ENCODE measurements at regions not wholly inside any gene's neighbourhood (a gene's known extent, or its start where the extent isn't known, plus 50 kb on each side); places are given as distances from the start of the nearest gene placed in this dataset.

- Histone ChIP-seq H3K9me3 (no peaks in the 10 kb centered on the region), H3K4me2 (no peak overlapping the region), H3K27ac (no peak overlapping the region), H3K4me3 (no peak overlapping the region), H3K4me1 (no peaks in the 10 kb centered on the region)
- WGBS (ENCODE audit: missing lambda C conversion rate), result 18% methylated on average over 2 of the region's 2 CpGs
- FAIRE-seq (no peak), DNase-seq (ENCODE audit: low read depth in 1 of 2, low spot score in 1 of 2) (no peak), ATAC-seq (no peak)
- CTCF ChIA-PET, result no interaction called here
- POLR2A ChIA-PET, result no interaction called here
- TF ChIP-seq USF2 (IDR thresholded peaks at IDR 0.05) (no peak), NR3C1 (IDR thresholded peaks at IDR 0.05) (no peak), FOSB (CRISPR knock-in tag; IDR thresholded peaks at IDR 0.05) (no peak), JUN (IDR thresholded peaks at IDR 0.05) (no peak), EP300 (IDR thresholded peaks at IDR 0.05) (no peak), ZNF302 (CRISPR knock-in tag; IDR thresholded peaks at IDR 0.05) (no peak), MYC (IDR thresholded peaks at IDR 0.05; ENCODE audit: borderline replicate concordance, low read length) (no peak), RARB (CRISPR knock-in tag; IDR thresholded peaks at IDR 0.05) (no peak), JUNB (IDR thresholded peaks at IDR 0.05) (no peak), EHMT2 (IDR thresholded peaks at IDR 0.05; ENCODE audit: low read depth) (no peak)
Measured at GRCh38 chr18:56130481-56130880, 507.9 kb downstream of the TXNL1 start.

GRCh38 chr18:56128153-56128791 is 510.1 kb downstream of the TXNL1 start:
- TF ChIP-seq JUNB (IDR thresholded peaks at IDR 0.05) (no peak), ZSCAN20 (CRISPR knock-in tag; IDR thresholded peaks at IDR 0.05) (no peak), HDAC2 (IDR thresholded peaks at IDR 0.05) (no peak), RARB (CRISPR knock-in tag; IDR thresholded peaks at IDR 0.05) (no peak), HOXA7 (CRISPR knock-in tag; IDR thresholded peaks at IDR 0.05) (no peak), JUN (IDR thresholded peaks at IDR 0.05) (no peak)
- CTCF ChIA-PET, result interaction anchor here (0.8 kb wide), 1 partner anchor 9 kb away, joined by 3 read pairs; no protein-coding TSS in a partner anchor
- WGBS (ENCODE audit: missing lambda C conversion rate), result 20% methylated on average over 2 of the region's 2 CpGs
- H3K9me3 ChIP-seq, result no peaks in the 10 kb centered on the region
- no peak overlapping the region for H3K4me3 ChIP-seq
- ATAC-seq, result no peak
- POLR2A ChIA-PET, result no interaction called here
- no peak overlapping the region for H3K27ac ChIP-seq
- H3K4me2 ChIP-seq, result no peak overlapping the region
- no peak for DNase-seq (ENCODE audit: low read depth in 1 of 2, low spot score in 1 of 2)
- no peaks in the 10 kb centered on the region for H3K4me1 ChIP-seq
- FAIRE-seq, result no peak

GRCh38 chr18:56127322-56128099 is 510.9 kb downstream of the TXNL1 start:
- H3K4me1 ChIP-seq, result no peaks in the 10 kb centered on the region
- 23% methylated on average over 5 of the region's 5 CpGs for WGBS (ENCODE audit: missing lambda C conversion rate)
- no peak overlapping the region for H3K4me2 ChIP-seq
- no peak for FAIRE-seq
- CTCF ChIA-PET, result interaction anchor here (0.8 kb wide), 1 partner anchor 9 kb away, joined by 3 read pairs; no protein-coding TSS in a partner anchor
- no peak for TF ChIP-seq ZC3H11A (IDR thresholded peaks at IDR 0.05)
- TF ChIP-seq FOSL2 (IDR thresholded peaks at IDR 0.05), result no peak
- TF ChIP-seq FOSL2 (CRISPR knock-in tag; IDR thresholded peaks at IDR 0.05), result no peak
- TF ChIP-seq PBX3 (IDR thresholded peaks at IDR 0.05), result no peak
- POLR2A ChIA-PET, result no interaction called here
- H3K9me3 ChIP-seq, result no peaks in the 10 kb centered on the region
- DNase-seq (ENCODE audit: low read depth in 1 of 2, low spot score in 1 of 2), result no peak
- no peak overlapping the region for H3K27ac ChIP-seq
- no peak overlapping the region for H3K4me3 ChIP-seq
- no peak for ATAC-seq

GRCh38 chr18:56124186-56124585 is 514.2 kb downstream of the TXNL1 start:
- no peak overlapping the region for H3K4me2 ChIP-seq
- no peaks in the 10 kb centered on the region for H3K9me3 ChIP-seq
- H3K27ac ChIP-seq, result no peak overlapping the region
- WGBS (ENCODE audit: missing lambda C conversion rate), result 85% methylated on average over 2 of the region's 2 CpGs
- DNase-seq (ENCODE audit: low read depth in 1 of 2, low spot score in 1 of 2) (no peak), FAIRE-seq (no peak), ATAC-seq (no peak)
- ChIA-PET CTCF (no interaction called here), POLR2A (no interaction called here)
- no peak for TF ChIP-seq EP300 (IDR thresholded peaks at IDR 0.05)
- no peak for TF ChIP-seq KDM1A (IDR thresholded peaks at IDR 0.05; ENCODE audit: low read depth)
- no peak for TF ChIP-seq ATOH8 (CRISPR knock-in tag; IDR thresholded peaks at IDR 0.05; ENCODE audit: low read depth)
- no peak for TF ChIP-seq TFCP2L1 (CRISPR knock-in tag; IDR thresholded peaks at IDR 0.05)
- TF ChIP-seq KDM5A (IDR thresholded peaks at IDR 0.05), result no peak
- no peak for TF ChIP-seq CHD4 (IDR thresholded peaks at IDR 0.05; ENCODE audit: borderline replicate concordance)
- TF ChIP-seq ESRRA (IDR thresholded peaks at IDR 0.05; ENCODE audit: borderline replicate concordance, low read length), result no peak
- TF ChIP-seq TP53 (CRISPR knock-in tag; IDR thresholded peaks at IDR 0.05), result no peak
- TF ChIP-seq FOXS1 (CRISPR knock-in tag; IDR thresholded peaks at IDR 0.05), result no peak
- no peak for TF ChIP-seq FOSB (CRISPR knock-in tag; IDR thresholded peaks at IDR 0.05)
- no peak for TF ChIP-seq POLR2AphosphoS2 (conservative IDR thresholded peaks at IDR 0.05; ENCODE audit: low read length)
- TF ChIP-seq RARB (CRISPR knock-in tag; IDR thresholded peaks at IDR 0.05), result no peak
- no peak for TF ChIP-seq CBX8 (IDR thresholded peaks at IDR 0.05)
- H3K4me1 ChIP-seq, result no peaks in the 10 kb centered on the region
- H3K4me3 ChIP-seq, result no peak overlapping the region
